SK-N-SH (cell line): ENCODE measurements at regions not wholly inside any gene's neighbourhood (a gene's known extent, or its start where the extent isn't known, plus 50 kb on each side); places are given as distances from the start of the nearest gene placed in this dataset.

ENCODE experiments used
- CTCF ChIP-seq: fragments of 200-600 bp; sonication (generic); IDR thresholded peaks from 2 replicates; pipeline ENCODE4 v1.6.1; 2017; ENCODE audit warnings: antibody characterized with exemption, mild to moderate bottlenecking, moderate library complexity
- EZH2phosphoT487 ChIP-seq: fragments of 200-600 bp; sonication (generic); IDR thresholded peaks from 2 replicates; pipeline ENCODE4 v1.6.1; 2017; ENCODE audit warnings: low read depth, mixed run types, mild to moderate bottlenecking, antibody characterized with exemption, moderate library complexity, borderline replicate concordance
- FOSL2 ChIP-seq: IDR thresholded peaks from 2 replicates; pipeline ENCODE4 v1.4.0; 2012; ENCODE audit warnings: low read depth, mild to moderate bottlenecking, moderate library complexity, borderline replicate concordance
- MAX ChIP-seq: IDR thresholded peaks from 2 replicates; pipeline ENCODE4 v1.4.0; 2012; ENCODE audit warnings: low read depth
- NRF1 ChIP-seq: IDR thresholded peaks from 2 replicates; pipeline ENCODE4 v1.6.1; 2012; ENCODE audit warnings: low read depth, mild to moderate bottlenecking, low read length
- POLR2AphosphoS5 ChIP-seq: IDR thresholded peaks from 2 replicates; pipeline ENCODE4 v1.6.1; 2012; ENCODE audit warnings: low read depth, low read length
- REST ChIP-seq: IDR thresholded peaks from 2 replicates; pipeline ENCODE4 v1.6.1; 2012; ENCODE audit warnings: mild to moderate bottlenecking, low read depth, low read length, moderate library complexity
- RFX5 ChIP-seq: IDR thresholded peaks from 2 replicates; pipeline ENCODE4 v1.6.1; 2012; ENCODE audit warnings: mild to moderate bottlenecking, improper control_type of control experiment, low read length
- ZBTB33 ChIP-seq: IDR thresholded peaks from 2 replicates; pipeline ENCODE4 v1.4.0; 2012; ENCODE audit warnings: low read depth, borderline replicate concordance

- no peak for TF ChIP-seq NRF1
- TF ChIP-seq MAX, result no peak
- TF ChIP-seq CTCF, result peak; percentile 45
- TF ChIP-seq POLR2AphosphoS5, result no peak
- no peak for TF ChIP-seq RFX5
- no peak for TF ChIP-seq ZBTB33
- no peak for TF ChIP-seq REST
- TF ChIP-seq EZH2phosphoT487, result no peak
- TF ChIP-seq FOSL2, result no peak
Observed at GRCh38 chr9:95736370-95736769, 139.1 kb upstream of the ERCC6L2 start.
